ENCODE measurements at regions not wholly inside any gene's neighbourhood (a gene's known extent, or its start where the extent isn't known, plus 50 kb on each side); places are given as distances from the start of the nearest gene placed in this dataset.

GRCh38 chr15:23839893-23840474 is 152.9 kb upstream of the NDN start:
- TF ChIP-seq CTCF (IDR thresholded peaks at IDR 0.05) = no peak
- TF ChIP-seq EP300 (IDR thresholded peaks at IDR 0.05) = no peak
